ENCODE measurements at regions not wholly inside any gene's neighbourhood (a gene's known extent, or its start where the extent isn't known, plus 50 kb on each side); places are given as distances from the start of the nearest gene placed in this dataset.

DNA sequence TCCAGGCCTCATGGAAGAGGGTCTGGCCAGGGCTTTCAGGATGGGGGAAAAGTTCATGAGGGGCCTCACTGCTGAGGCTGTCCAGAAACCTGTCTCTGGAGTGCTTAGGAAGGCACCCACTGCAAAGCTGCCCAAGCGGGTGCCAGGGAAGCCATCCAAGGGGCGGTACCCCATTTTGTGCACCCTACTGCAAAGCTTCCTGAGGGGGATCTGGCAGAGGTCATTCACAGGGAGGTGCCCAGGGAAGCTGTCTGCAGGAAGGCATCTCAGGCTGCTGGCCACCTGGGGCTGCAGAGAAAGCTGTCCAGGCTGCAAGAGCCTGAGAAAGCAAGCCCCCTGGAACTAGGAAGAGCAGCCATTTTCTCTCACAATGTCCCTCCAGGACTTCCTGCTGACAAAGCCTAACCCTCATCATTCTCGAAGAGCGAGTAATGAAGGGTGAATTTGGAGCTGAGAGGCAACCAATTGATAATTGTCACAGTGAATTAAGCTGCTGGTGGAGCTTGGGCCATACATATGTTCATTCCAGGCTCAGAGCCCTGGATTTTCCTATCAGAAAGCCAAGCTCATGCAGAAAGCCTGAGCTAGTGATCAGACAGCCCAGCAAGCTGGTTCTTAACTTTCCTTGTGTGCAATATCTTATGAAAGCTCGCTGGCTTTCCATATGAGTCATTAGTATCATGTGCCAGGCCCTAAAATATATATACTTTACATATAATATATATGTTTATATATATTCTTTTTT is 62.2 kb upstream of the SLC22A16 start:
- no peak overlapping the region for H3K4me3 ChIP-seq (ENCODE audit: low read depth, low read length)
- TF ChIP-seq, protein P1, sequence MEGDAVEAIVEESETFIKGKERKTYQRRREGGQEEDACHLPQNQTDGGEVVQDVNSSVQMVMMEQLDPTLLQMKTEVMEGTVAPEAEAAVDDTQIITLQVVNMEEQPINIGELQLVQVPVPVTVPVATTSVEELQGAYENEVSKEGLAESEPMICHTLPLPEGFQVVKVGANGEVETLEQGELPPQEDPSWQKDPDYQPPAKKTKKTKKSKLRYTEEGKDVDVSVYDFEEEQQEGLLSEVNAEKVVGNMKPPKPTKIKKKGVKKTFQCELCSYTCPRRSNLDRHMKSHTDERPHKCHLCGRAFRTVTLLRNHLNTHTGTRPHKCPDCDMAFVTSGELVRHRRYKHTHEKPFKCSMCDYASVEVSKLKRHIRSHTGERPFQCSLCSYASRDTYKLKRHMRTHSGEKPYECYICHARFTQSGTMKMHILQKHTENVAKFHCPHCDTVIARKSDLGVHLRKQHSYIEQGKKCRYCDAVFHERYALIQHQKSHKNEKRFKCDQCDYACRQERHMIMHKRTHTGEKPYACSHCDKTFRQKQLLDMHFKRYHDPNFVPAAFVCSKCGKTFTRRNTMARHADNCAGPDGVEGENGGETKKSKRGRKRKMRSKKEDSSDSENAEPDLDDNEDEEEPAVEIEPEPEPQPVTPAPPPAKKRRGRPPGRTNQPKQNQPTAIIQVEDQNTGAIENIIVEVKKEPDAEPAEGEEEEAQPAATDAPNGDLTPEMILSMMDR (IDR thresholded peaks at IDR 0.05; ENCODE audit: borderline replicate concordance, insufficient read depth, low read depth, low read length), result no peak

DNA sequence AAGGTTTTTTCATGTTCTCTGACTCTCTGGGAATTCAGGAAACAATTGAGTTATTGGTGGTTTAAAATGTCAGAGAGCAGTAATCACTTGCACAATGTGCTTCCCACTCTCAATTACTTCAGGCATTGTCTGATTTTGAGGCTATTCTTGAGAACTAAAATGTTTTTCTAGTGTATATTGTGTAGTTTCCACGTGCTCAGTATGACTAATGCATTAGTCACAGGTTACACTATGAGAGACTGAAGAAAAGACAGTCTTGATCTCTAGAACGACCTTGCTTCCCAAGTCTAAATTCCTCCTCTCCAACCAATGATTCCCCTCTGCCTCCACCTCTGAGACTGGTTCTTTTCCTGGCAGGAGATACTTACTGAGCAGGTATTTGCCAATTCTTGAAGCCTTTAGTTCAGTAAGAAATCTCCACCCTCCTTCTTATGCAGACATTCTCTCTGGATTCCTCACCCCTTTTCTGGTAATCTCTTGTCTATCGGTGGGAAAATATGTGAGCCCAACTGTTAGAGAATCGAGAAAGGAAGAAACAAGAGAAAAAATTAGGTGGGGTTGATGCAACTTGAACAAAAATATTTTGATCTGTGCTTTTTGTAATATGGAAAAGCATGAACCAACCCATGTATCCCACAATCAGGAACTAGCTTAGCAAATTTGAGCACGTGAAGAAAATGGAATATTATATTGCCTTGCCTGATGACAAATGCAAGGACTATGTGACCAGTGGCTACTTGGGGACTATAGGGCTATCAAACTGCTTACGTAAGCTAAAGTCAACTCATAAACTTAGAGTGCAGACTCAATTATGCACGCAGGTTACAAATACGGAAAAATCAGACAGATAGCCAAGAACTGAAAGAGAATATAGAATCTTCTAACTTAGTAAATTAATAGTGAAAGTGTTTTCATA is 61.1 kb upstream of the SLC22A16 start:
- TF ChIP-seq, protein P1 (IDR thresholded peaks at IDR 0.05; ENCODE audit: borderline replicate concordance, insufficient read depth, low read depth, low read length), result no peak

GRCh38 chr6:110534731-110535492 is 58.5 kb upstream of the SLC22A16 start:
- TF ChIP-seq, protein P1 (IDR thresholded peaks at IDR 0.05; ENCODE audit: borderline replicate concordance, insufficient read depth, low read depth, low read length), result no peak
- no peak overlapping the region for H3K4me3 ChIP-seq (ENCODE audit: low read depth, low read length)

More for the DNA sequence above, 61.1 kb upstream of the SLC22A16 start:
- H3K4me3 ChIP-seq (ENCODE audit: low read depth, low read length), result no peak overlapping the region

- TF ChIP-seq, protein P1 (IDR thresholded peaks at IDR 0.05; ENCODE audit: borderline replicate concordance, insufficient read depth, low read depth, low read length), result no peak
- no peak overlapping the region for H3K4me3 ChIP-seq (ENCODE audit: low read depth, low read length)
Measured at GRCh38 chr6:110532431-110532830, 56.0 kb upstream of the SLC22A16 start.

GRCh38 chr6:110530671-110531070 is 54.3 kb upstream of the SLC22A16 start:
- no peak overlapping the region for H3K4me3 ChIP-seq (ENCODE audit: low read depth, low read length)
- TF ChIP-seq, protein P1 (IDR thresholded peaks at IDR 0.05; ENCODE audit: borderline replicate concordance, insufficient read depth, low read depth, low read length), result no peak

GRCh38 chr6:110529907-110530306 is 53.5 kb upstream of the SLC22A16 start:
- H3K4me3 ChIP-seq (ENCODE audit: low read depth, low read length), result no peak overlapping the region
- TF ChIP-seq, protein P1 (IDR thresholded peaks at IDR 0.05; ENCODE audit: borderline replicate concordance, insufficient read depth, low read depth, low read length), result no peak
